RWPE2 (cell line): ENCODE measurements at regions not wholly inside any gene's neighbourhood (a gene's known extent, or its start where the extent isn't known, plus 50 kb on each side); places are given as distances from the start of the nearest gene placed in this dataset.

Source experiments
- ATAC-seq: fragments of 200-7000 bp; cut with Tn5 transposase; 3 replicates; pipeline ENCODE4 v1.9.1; 2021; ENCODE audit warnings: low read depth
- DNase-seq: peaks from one replicate; pipeline ENCODE4 v3.0.0-alpha.2; 2020; ENCODE audit warnings: low spot score
- H3K27ac ChIP-seq: fragments of 450-650 bp; 2 replicates; pipeline ENCODE4 v1.5.1; 2017; ENCODE audit warnings: mild to moderate bottlenecking; ENCODE audit not compliant: poor library complexity, severe bottlenecking
- H3K27me3 ChIP-seq: fragments of 250-450 bp; sonication (Bioruptor Pico); 2 replicates; pipeline ENCODE4 v1.5.1; 2021; ENCODE audit warnings: mild to moderate bottlenecking, moderate library complexity; ENCODE audit not compliant: insufficient read depth, poor library complexity, severe bottlenecking
- H3K36me3 ChIP-seq: fragments of 250-450 bp; sonication (Bioruptor Pico); 2 replicates; pipeline ENCODE4 v1.5.1; 2020; ENCODE audit warnings: low read depth, mild to moderate bottlenecking, moderate library complexity
- H3K4me1 ChIP-seq: fragments of 250-450 bp; sonication (Bioruptor Pico); 2 replicates; pipeline ENCODE4 v1.5.1; 2021; ENCODE audit warnings: mild to moderate bottlenecking, moderate library complexity; ENCODE audit not compliant: insufficient read depth, poor library complexity, severe bottlenecking
- H3K4me3 ChIP-seq: fragments of 250-450 bp; sonication (Bioruptor Pico); 2 replicates; pipeline ENCODE4 v1.5.1; 2021; ENCODE audit warnings: mild to moderate bottlenecking, moderate library complexity; ENCODE audit not compliant: severe bottlenecking
- H3K9me3 ChIP-seq: fragments of 250-450 bp; sonication (Bioruptor Pico); 2 replicates; pipeline ENCODE4 v1.5.1; 2021; ENCODE audit warnings: mild to moderate bottlenecking, moderate library complexity; ENCODE audit not compliant: severe bottlenecking
- TF ChIP-seq, protein P1 (sequence below): fragments of 450-650 bp; IDR thresholded peaks from one replicate; pipeline ENCODE4 v1.5.1; 2017; ENCODE audit warnings: mild to moderate bottlenecking, moderate library complexity; ENCODE audit not compliant: poor library complexity, severe bottlenecking

DNA sequence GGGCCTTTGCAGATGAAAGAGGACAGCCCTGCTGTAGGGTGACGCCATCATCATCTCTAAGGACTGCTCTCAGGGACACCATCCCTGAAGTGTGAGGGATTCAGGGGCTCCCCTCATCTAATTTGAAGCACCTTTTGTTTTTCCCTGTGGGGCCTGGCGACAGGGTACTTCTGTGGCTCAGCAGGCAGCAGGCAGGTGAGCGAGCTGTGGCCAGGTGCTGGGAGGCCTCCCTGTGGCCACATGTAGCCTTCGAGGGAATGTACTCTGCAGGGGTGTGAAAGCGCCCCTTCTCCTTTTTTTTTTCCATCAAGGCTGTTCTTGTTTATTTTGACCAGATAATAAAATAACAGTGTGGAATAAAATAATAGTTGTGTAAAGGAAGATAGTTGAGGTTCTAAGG lies 118.2 kb upstream of the DPP6 start:
- Histone ChIP-seq H3K27ac (no peak overlapping the region), H3K36me3 (no peaks in the 10 kb centered on the region), H3K27me3 (no peaks in the 10 kb centered on the region), H3K4me3 (no peak overlapping the region), H3K9me3 (peaks cover 2% of the 10 kb centered on the region), H3K4me1 (no peaks in the 10 kb centered on the region)
- ATAC-seq, result no peak
- no peak for DNase-seq
- TF ChIP-seq, protein P1, sequence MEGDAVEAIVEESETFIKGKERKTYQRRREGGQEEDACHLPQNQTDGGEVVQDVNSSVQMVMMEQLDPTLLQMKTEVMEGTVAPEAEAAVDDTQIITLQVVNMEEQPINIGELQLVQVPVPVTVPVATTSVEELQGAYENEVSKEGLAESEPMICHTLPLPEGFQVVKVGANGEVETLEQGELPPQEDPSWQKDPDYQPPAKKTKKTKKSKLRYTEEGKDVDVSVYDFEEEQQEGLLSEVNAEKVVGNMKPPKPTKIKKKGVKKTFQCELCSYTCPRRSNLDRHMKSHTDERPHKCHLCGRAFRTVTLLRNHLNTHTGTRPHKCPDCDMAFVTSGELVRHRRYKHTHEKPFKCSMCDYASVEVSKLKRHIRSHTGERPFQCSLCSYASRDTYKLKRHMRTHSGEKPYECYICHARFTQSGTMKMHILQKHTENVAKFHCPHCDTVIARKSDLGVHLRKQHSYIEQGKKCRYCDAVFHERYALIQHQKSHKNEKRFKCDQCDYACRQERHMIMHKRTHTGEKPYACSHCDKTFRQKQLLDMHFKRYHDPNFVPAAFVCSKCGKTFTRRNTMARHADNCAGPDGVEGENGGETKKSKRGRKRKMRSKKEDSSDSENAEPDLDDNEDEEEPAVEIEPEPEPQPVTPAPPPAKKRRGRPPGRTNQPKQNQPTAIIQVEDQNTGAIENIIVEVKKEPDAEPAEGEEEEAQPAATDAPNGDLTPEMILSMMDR, result no peak

DNA sequence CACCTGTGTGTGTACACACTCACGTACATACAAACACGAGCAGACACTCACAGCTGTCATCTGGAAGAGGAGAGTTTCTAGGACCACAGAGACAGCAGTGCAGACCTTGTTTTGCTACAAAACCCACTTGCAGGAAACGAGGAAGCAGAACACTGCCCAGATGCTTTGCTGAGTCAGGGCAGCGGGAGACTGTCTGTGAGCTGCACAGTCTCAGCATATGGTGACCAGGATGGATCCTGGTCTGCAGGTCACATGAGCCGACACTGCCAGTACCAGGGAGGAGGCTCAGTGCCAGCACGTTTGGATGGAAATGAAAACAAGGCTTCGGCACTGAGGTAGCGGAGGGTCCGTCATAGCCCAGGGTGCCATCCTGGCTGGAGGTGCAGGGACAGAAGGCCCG lies 117.6 kb upstream of the DPP6 start:
- Histone ChIP-seq H3K27ac (no peak overlapping the region), H3K27me3 (no peaks in the 10 kb centered on the region), H3K4me3 (no peak overlapping the region), H3K4me1 (no peaks in the 10 kb centered on the region), H3K36me3 (no peaks in the 10 kb centered on the region), H3K9me3 (peaks cover 2% of the 10 kb centered on the region)
- no peak for ATAC-seq
- TF ChIP-seq, protein P1, result no peak
- DNase-seq, result no peak

DNA sequence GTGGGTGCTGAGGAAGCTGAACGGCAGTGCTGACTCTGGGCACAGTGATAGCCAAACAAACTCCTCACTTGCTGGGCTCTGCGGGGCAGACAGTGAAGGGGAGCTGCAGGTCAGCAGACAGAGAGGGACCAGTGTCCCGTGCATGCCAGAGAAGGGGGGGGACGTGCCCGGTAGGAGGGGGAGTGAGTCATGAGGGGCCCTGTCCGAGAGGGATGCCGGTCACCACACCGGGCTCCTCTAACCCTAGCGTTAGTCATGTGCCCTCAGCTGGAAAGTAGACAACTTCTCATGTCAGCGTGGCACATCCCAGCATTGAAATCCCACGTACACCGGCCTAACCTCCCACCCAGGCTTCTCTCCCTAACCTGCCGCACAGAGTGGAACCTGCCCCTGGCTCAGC lies 117.1 kb upstream of the DPP6 start:
- H3K4me1 ChIP-seq, result no peaks in the 10 kb centered on the region
- H3K27me3 ChIP-seq, result no peaks in the 10 kb centered on the region
- DNase-seq, result no peak
- no peak for ATAC-seq
- TF ChIP-seq, protein P1, result no peak
- peaks cover 2% of the 10 kb centered on the region for H3K9me3 ChIP-seq
- no peak overlapping the region for H3K27ac ChIP-seq
- H3K4me3 ChIP-seq, result no peak overlapping the region
- H3K36me3 ChIP-seq, result no peaks in the 10 kb centered on the region

DNA sequence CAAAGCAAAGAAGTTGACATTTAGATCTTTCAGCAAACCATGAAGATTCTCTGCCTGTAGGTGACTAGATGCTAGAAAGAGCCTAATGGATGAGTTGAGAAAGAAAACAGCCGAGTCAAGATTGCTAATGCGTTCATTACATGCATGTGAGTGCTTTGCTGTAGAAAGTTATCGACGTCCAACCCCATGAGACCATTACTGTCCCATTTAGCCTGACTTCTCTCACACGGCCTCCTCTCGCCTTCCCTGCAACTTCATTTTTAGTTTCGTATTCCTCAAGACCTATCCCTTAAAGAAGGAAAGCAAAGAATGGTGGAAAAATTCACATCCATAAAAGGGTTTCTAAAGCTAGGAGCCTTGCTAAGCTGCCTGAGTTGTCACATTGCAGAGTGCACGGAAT lies 113.7 kb upstream of the DPP6 start:
- H3K4me3 ChIP-seq, result no peak overlapping the region
- ATAC-seq (no peak), DNase-seq (no peak)
- H3K36me3 ChIP-seq, result no peaks in the 10 kb centered on the region
- H3K4me1 ChIP-seq, result no peaks in the 10 kb centered on the region
- H3K27ac ChIP-seq, result no peak overlapping the region
- H3K27me3 ChIP-seq, result no peaks in the 10 kb centered on the region
- TF ChIP-seq, protein P1, result no peak
- H3K9me3 ChIP-seq, result no peaks in the 10 kb centered on the region

DNA sequence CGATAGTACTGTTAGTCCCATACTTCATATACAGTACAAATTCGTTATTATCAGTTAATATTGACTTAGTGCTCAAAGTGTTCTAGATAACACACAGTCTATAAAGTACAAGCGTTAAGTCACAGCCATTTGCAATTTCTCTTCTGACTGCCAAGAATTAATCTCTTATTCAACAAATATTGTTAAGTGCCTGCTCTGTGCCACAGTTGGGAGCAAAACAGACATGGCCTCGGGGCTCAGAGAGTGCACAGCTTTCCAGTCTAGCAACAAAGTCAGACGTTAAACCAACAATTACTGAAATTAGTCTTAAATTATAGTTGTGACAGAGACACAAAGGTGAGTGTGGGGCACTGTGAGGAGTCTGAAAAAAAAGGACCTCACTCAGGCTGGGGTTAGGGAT lies 113.0 kb upstream of the DPP6 start:
- TF ChIP-seq, protein P1, result no peak
- H3K4me1 ChIP-seq, result no peaks in the 10 kb centered on the region
- no peaks in the 10 kb centered on the region for H3K9me3 ChIP-seq
- DNase-seq (no peak), ATAC-seq (no peak)
- no peaks in the 10 kb centered on the region for H3K27me3 ChIP-seq
- H3K27ac ChIP-seq, result no peak overlapping the region
- no peak overlapping the region for H3K4me3 ChIP-seq
- no peaks in the 10 kb centered on the region for H3K36me3 ChIP-seq
